Rectal smooth muscle tissue (tissue), 1 donor: ENCODE measurements at regions not wholly inside any gene's neighbourhood (a gene's known extent, or its start where the extent isn't known, plus 50 kb on each side); places are given as distances from the start of the nearest gene placed in this dataset.
"Not testable (repeated sequence)": the region's sequence is repeated elsewhere in the genome, so short reads cannot be mapped to it uniquely, and the experiment has no call there.

ENCODE experiments used
- H3K27ac ChIP-seq: one replicate; pipeline ENCODE4 v1.7.0; 2013; ENCODE audit warnings: low read depth, low read length, inconsistent platforms
- H3K27me3 ChIP-seq: one replicate; pipeline ENCODE4 v1.7.0; 2013; ENCODE audit warnings: low read length; ENCODE audit not compliant: control insufficient read depth, insufficient read depth
- H3K36me3 ChIP-seq: one replicate; pipeline ENCODE4 v1.7.0; 2013; ENCODE audit warnings: low read length; ENCODE audit not compliant: control insufficient read depth, insufficient read depth
- H3K4me1 ChIP-seq: one replicate; pipeline ENCODE4 v1.7.0; 2013; ENCODE audit warnings: low read length; ENCODE audit not compliant: control insufficient read depth, insufficient read depth
- H3K4me3 ChIP-seq: one replicate; pipeline ENCODE4 v1.7.0; 2013; ENCODE audit warnings: low read length
- H3K9ac ChIP-seq: one replicate; pipeline ENCODE4 v1.7.0; 2013; ENCODE audit warnings: low read length

DNA sequence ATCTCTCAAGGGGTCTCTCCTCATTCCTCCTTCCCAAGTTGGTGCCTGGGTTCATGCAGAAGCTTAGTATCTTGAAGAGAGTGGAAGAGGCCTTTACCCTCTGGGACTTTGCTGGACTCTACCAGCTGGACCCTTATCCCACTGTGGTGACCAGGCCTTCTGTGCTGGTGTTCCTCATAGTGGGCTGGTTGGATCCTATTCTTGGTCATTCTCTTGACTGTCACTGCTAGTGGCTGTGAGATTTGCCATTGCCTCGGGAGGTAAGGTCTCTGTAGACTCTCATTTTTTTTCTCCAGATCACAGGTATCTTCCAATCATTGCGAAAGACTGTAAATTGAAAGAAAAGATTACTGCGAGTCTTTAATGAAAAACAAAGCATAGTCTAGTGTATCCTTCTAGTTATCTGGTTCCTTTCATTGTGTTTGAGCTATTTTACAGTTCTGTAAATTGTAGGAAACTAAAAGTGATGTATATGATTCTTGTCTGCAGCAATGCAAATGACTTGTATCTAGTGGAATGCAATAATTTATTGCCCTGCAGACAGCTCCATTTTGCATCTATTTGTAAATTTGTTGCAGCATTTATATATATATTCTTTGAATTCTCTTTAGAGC, 217.9 kb downstream of the AEBP2 start:
- Histone ChIP-seq H3K9ac (no peak overlapping the region), H3K27ac (no peak overlapping the region), H3K4me3 (no peak overlapping the region), H3K4me1 (peaks cover 4% of the 10 kb centered on the region), H3K27me3 (no peaks in the 10 kb centered on the region), H3K36me3 (no peaks in the 10 kb centered on the region)

DNA sequence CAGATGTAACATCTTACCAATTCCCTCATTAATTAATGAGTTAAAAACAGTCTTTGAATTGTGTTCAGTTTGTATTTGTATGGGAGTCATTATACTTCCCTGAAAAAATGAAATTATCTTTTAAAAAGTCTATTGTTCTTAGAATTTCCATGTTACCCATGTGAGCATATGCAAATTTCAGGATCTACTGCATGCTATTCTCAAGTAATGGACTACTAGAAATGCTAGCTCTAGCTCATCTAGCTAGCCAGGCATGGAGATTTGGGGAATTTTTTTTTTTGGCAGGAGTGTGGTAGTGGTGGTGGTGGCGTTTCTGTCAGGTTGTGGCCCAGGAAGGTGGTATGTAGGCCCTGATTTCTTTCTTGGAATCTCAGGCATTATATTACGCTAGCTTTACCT, 218.4 kb downstream of the AEBP2 start:
- H3K4me1 ChIP-seq, result peaks cover 4% of the 10 kb centered on the region
- H3K4me3 ChIP-seq, result no peak overlapping the region
- H3K27ac ChIP-seq, result no peak overlapping the region
- no peaks in the 10 kb centered on the region for H3K36me3 ChIP-seq
- H3K27me3 ChIP-seq, result no peaks in the 10 kb centered on the region
- no peak overlapping the region for H3K9ac ChIP-seq

DNA sequence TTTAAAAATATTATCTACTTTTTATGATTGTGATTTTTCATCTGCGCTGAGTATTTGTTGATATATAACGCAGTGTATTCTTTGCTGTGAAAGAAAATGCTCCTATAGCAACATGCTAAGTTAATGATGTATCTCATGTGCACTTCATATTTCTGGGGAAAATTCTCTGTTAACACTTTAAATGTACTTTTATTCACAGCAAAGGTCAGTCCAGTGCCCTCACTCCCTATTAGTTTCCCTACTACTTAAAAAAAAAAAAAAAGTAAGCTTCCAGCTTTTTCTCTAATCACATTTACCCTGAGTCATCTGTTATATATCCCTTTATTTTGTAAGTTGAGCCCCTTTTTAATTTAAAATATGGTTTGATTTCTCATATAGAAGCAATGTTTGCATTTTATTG, 219.8 kb downstream of the AEBP2 start:
- no peak overlapping the region for H3K27ac ChIP-seq
- H3K4me3 ChIP-seq, result no peak overlapping the region
- no peaks in the 10 kb centered on the region for H3K36me3 ChIP-seq
- H3K27me3 ChIP-seq, result no peaks in the 10 kb centered on the region
- peaks cover 4% of the 10 kb centered on the region for H3K4me1 ChIP-seq
- H3K9ac ChIP-seq, result no peak overlapping the region

DNA sequence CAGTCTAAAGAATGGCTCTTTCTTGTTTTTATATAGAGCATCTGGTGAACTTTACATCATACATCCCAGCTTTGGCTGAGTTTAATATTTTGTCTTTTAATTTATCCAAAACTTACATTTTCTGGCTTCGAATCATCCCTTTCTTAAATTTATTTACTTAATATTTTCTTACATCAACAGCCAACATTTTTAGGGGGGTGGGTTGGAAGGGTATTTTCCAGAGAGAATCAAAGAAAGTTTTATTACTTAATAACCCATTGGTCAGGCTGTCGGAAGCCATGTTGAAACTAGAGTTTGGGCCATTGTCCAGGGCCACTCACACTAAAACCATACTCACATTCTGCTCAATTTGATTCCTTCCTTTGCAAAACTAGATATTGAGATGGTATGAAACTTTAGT, 220.2 kb downstream of the AEBP2 start:
- Histone ChIP-seq H3K4me3 (no peak overlapping the region), H3K4me1 (peaks cover 2% of the 10 kb centered on the region), H3K36me3 (no peaks in the 10 kb centered on the region), H3K27me3 (no peaks in the 10 kb centered on the region), H3K27ac (no peak overlapping the region), H3K9ac (no peak overlapping the region)

DNA sequence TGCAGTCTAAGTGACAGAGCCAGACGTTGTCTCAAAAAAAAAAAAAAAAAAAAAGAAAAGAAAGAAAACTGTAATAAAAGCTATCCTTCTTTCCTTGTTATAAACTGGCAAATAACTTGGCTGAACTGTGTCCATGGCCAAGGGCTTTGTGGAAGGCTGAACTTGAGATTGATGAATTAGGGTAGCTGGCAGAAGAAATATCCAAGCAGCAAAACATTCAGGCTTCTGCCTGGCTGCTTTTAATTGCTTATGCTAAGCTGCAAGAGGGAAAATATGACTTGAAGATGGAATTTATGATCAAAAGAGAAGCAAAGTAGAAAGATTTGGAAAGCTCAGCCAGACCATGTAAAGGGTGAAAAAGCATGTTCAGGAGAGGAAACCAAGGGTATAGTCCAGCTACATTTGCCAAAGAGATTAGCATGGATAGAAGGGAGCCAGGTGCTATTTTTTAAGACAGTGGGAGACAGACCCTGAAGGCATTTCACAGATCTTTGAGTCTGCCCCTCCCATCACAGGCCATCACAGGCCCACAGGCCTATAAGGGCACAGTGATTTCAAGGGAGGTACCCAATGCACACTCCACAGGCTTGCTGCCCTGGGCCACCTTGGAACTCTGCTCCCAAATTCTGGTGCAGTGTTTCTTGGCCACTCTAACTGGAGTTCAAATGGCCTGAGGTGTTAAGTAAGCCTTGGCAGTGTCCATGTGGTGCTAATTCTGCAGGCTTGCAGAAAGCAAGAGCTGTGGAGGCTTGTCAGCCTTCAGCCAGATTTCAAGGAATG, 226.0 kb downstream of the AEBP2 start:
- no peaks in the 10 kb centered on the region for H3K36me3 ChIP-seq
- H3K4me3 ChIP-seq, result no peak overlapping the region
- H3K4me1 ChIP-seq, result no peaks in the 10 kb centered on the region
- H3K9ac ChIP-seq, result no peak overlapping the region
- no peak overlapping the region for H3K27ac ChIP-seq
- no peaks in the 10 kb centered on the region for H3K27me3 ChIP-seq

DNA sequence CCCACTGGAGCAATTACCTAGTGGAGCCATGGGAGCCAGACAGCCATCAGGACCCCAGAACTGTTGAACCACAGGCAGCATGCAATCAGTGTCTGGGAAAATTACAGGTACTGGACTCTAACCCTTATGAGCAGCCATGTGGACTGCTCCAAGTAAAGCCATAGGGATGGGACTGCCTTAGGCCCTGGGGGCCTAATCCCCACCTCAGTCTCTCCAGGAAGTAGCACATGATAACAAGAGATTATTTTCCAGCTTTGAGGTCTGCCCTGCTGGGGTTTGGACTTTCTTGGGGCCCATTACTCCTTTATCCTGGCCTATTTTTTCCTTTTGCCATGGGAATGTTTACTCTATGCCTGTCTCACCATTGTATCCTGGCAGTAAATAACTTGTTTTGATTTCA, 226.8 kb downstream of the AEBP2 start:
- no peaks in the 10 kb centered on the region for H3K36me3 ChIP-seq
- H3K27ac ChIP-seq, result no peak overlapping the region
- H3K27me3 ChIP-seq, result no peaks in the 10 kb centered on the region
- no peak overlapping the region for H3K9ac ChIP-seq
- no peak overlapping the region for H3K4me3 ChIP-seq
- no peaks in the 10 kb centered on the region for H3K4me1 ChIP-seq

DNA sequence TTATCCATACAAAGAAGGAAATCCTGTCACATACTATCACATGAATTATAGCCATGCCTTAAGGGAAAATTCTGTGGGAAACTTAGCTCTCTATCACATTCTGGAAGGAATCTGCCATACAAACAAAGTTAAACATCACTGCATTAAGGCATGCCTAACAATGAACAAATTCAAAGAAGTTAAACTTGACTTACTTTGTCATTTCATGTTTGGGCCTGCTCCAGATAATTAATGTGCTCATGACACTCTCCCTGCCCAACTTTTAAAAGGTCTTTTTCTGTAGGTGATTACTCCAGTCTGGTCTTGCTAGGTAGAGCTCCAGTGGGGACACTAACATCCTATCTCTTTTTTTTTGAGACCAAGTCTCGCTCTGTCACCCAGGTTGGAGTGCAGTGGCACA, 230.5 kb downstream of the AEBP2 start:
- Histone ChIP-seq H3K9ac (no peak overlapping the region), H3K4me3 (no peak overlapping the region), H3K36me3 (no peaks in the 10 kb centered on the region), H3K4me1 (no peaks in the 10 kb centered on the region), H3K27ac (no peak overlapping the region), H3K27me3 (no peaks in the 10 kb centered on the region)

DNA sequence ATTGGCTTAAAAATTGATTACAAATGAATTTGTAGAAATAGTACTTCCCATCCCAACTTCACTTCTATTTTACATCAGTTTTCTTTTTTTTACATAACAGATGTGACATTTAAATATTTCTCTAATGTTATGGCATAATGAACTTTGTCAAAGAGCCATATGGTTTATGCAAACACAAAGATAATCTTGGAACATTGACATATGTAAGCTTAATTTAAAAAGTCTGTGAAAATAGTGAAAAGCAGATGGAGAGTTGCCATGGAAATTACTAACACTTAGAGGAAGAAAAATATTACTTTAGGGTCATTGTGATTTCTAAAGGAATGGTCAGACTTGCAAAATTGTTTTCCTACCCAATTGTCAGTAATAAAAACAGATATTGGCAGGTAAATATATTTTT, 232.4 kb downstream of the AEBP2 start:
- H3K36me3 ChIP-seq, result no peaks in the 10 kb centered on the region
- no peak overlapping the region for H3K9ac ChIP-seq
- no peak overlapping the region for H3K4me3 ChIP-seq
- H3K4me1 ChIP-seq, result no peaks in the 10 kb centered on the region
- no peak overlapping the region for H3K27ac ChIP-seq
- H3K27me3 ChIP-seq, result no peaks in the 10 kb centered on the region

DNA sequence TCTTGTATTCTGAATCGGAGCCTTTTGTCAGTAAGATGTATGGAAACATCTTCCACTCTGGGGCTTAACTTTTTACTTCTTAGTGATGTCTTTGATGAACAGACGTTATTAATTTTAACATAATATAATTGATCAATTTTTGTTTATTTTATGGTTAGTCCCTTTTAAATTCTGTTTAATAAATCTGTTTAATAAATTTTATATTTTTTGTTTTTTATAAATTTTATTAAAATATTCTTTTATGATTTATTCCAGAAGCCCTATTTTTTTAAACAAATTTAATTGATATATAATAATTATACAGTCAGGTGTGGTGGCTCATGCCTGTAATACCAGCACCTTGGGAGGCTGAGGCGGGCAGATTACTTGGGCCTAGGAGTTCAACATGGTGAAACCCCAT, 235.1 kb downstream of the AEBP2 start:
- Histone ChIP-seq H3K9ac (no peak overlapping the region), H3K27me3 (no peaks in the 10 kb centered on the region), H3K27ac (no peak overlapping the region), H3K4me1 (no peaks in the 10 kb centered on the region), H3K4me3 (no peak overlapping the region), H3K36me3 (no peaks in the 10 kb centered on the region)

DNA sequence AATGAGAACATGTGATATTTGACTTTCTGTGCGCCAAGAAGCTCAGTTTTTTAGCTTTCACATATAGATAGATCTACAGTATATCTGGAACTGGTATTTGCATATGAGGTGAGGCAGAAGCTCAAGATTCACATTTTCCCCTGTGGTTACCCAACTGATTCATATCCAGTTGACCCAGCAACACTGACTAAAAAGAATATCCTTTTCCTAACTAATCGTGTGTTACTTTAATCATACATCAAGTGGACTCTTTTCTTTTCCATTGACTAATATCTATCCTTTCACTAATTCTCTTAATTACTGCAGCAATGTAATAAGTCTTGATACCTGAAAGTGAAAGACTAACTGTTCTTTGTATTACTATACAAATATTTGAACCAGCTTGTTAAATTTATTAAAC, 236.1 kb downstream of the AEBP2 start:
- Histone ChIP-seq H3K27me3 (no peaks in the 10 kb centered on the region), H3K36me3 (no peaks in the 10 kb centered on the region), H3K9ac (no peak overlapping the region), H3K4me1 (no peaks in the 10 kb centered on the region), H3K4me3 (no peak overlapping the region), H3K27ac (no peak overlapping the region)

DNA sequence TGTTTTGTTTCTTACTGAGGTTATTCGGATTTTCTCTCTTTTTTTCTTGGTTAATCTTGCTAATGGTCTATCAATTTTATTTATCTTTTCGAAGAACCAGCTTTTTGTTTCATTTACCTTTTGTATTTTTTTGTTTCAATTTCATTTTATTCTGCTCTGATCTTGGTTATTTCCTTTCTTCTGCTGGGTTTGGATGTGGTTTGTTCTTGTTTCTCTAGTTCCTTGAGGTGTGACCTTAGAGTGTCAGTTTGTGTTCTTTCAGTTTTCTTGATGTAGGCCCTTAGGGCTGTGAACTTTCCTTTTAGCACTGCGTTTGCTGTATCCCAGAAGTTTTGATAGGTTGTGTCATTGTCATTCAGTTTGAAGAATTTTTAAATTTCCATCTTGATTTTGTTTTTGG, 239.2 kb downstream of the AEBP2 start:
- H3K27me3 ChIP-seq, H3K27ac ChIP-seq, H3K4me3 ChIP-seq, H3K4me1 ChIP-seq, H3K36me3 ChIP-seq, H3K9ac ChIP-seq: not testable (repeated sequence)

DNA sequence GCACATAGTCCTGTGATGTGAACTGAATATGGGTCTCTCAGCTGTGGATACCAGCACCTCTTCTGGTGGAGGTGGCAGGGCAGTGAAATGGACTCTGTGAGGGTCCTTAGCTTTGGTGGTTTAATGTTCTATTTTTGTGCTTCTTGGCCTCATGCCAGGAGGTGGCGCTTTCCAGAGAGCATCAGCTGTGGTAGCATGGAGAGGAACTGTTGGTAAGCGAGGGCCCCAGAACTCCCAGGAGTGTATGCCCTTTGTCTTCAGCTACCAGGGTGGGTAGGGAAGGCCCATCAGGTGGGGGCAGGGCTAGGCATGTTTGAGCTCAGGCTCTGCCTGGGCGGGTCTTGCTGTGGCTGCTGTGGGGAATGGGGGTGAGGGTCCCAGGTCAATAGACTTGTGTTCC, 241.7 kb downstream of the AEBP2 start:
- no peak overlapping the region for H3K4me3 ChIP-seq
- H3K4me1 ChIP-seq, result no peaks in the 10 kb centered on the region
- H3K36me3 ChIP-seq, result no peaks in the 10 kb centered on the region
- H3K9ac ChIP-seq, result no peak overlapping the region
- no peaks in the 10 kb centered on the region for H3K27me3 ChIP-seq
- no peak overlapping the region for H3K27ac ChIP-seq
